HK-2 (cell line): ENCODE measurements at regions not wholly inside any gene's neighbourhood (a gene's known extent, or its start where the extent isn't known, plus 50 kb on each side); places are given as distances from the start of the nearest gene placed in this dataset.
"Not testable (repeated sequence)": the region's sequence is repeated elsewhere in the genome, so short reads cannot be mapped to it uniquely, and the experiment has no call there.

Experiments
- DNase-seq: peaks from one replicate; pipeline ENCODE4 v3.0.0-alpha.2; 2018; ENCODE audit not compliant: unreplicated experiment

GRCh38 chr10:127610816-127611215 is 61.7 kb downstream of the NPS start:
- DNase-seq: no peak

- DNase-seq: no peak
These were observed 65.4 kb downstream of the NPS start for GRCh38 chr10:127614484-127615017.

GRCh38 chr10:127618797-127619196 is 69.7 kb downstream of the NPS start:
- no peak for DNase-seq

GRCh38 chr10:127619546-127620325 is 70.6 kb downstream of the NPS start:
- no peak for DNase-seq

DNA sequence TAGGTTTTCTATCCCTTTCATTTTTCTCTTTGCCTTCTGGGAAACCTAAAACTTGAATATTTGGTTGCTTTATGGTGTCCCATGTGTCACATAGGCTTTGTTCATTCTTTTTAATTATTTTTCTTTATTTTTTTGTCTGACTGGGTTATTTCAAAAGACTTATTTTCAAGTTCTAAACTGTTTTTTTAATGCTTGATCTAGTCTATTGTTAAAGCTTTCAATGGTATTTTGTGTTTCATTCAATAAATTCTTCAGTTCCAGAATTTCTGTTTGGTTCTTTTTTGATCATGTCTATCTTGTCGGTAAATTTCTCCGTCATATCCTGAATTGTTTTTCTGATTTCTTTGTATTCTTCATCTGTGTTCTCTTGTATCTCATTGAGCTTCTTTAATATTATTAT is 86.8 kb downstream of the NPS start:
- no peak for DNase-seq

GRCh38 chr10:127648885-127649284 is 88.1 kb upstream of the FOXI2 start:
- DNase-seq: no peak

GRCh38 chr10:127649642-127650041 is 87.3 kb upstream of the FOXI2 start:
- no peak for DNase-seq

GRCh38 chr10:127657056-127657455 is 79.9 kb upstream of the FOXI2 start:
- DNase-seq: no peak

DNA sequence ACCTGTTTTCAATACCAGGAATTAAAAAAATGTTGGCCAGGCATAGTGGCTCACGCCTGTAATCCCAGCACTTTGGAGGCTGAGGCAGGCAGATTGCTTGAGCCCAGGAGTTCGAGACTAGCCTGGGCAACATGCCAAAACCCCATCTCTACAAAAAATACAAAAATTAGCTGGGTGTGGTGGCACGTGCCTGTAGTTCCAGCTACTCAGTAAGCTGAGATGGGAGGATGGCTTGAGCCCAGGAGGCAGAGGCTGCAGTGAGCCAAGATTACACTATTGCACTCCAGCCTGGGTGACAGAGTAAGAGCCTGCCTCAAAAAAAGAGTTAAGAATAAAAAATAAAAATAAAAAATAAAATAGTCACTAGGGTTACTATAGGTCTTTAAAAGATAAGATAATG is 60.6 kb upstream of the FOXI2 start:
- DNase-seq: not testable (repeated sequence)

DNA sequence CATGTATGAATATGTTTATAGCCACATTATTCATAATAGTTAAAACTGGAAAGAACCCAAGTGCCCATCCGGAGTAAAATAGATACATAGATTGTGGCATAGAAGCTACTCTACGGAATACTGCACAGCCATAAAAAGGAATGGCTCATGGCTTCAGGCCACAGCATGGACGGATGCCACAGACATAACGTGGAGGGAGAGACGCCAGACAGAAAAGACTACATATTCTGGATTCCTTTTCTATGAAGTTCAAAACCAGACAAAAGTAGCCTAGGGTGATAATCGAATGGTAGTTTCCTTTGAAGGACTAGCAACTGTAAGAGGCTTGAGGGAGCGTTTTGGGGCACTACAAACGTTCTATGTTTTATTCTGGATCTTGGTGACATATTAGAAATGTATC is 58.9 kb upstream of the FOXI2 start:
- DNase-seq: no peak

DNA sequence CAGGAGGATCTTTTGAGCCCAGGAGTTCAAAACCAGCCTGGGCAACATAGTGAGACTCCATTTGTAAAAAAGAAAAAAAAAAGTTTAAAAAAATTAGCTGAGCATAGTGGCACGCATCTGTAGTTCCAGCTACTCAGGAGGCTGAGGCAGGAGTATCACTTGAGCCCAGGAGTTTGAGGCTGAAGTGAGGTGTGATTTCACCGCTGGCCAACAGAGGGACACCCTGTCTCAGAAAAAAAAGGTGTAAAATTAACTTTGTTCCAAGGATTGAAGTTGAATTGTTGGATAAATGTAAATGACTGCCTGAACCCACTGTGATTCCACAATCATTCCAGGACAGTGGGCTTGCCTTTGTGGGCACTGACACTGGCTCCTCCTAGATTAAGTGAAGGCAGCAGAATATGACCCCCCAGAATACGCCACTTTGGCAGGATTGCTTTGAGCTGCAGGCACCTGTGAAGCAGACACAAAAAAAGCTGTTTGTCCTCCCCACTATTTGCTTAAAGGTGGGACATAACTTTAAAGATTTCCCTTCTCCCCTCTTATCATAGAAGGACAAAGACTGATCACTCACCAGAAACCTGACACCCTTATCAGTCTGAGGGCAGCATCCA is 57.2 kb upstream of the FOXI2 start:
- peak; percentile 5 for DNase-seq
